Fibroblast of pulmonary artery (primary cell): ENCODE measurements at regions not wholly inside any gene's neighbourhood (a gene's known extent, or its start where the extent isn't known, plus 50 kb on each side); places are given as distances from the start of the nearest gene placed in this dataset.

Experiments
- DNase-seq: peaks from one replicate; pipeline ENCODE4 v3.0.0-alpha.2; 2010; ENCODE audit warnings: low read depth
- H3K4me3 ChIP-seq: replicated peaks from 2 replicates; pipeline ENCODE4 v1.5.1; 2011; ENCODE audit warnings: low read depth, mild to moderate bottlenecking, control low read depth, low read length, moderate library complexity
- CTCF ChIP-seq: IDR thresholded peaks from 2 replicates; pipeline ENCODE4 v1.5.1; 2011; ENCODE audit warnings: mild to moderate bottlenecking, control low read depth, low read length, inconsistent platforms; ENCODE audit errors: missing control alignments

GRCh38 chr19:29098863-29099481 lies 114.0 kb downstream of the UQCRFS1 start:
- DNase-seq: peak; percentile 64
- H3K4me3 ChIP-seq: no peak overlapping the region
- no peak for TF ChIP-seq CTCF

- H3K4me3 ChIP-seq: no peak overlapping the region
- DNase-seq: no peak
- TF ChIP-seq CTCF: no peak
Measured at GRCh38 chr19:29098091-29098490, 114.9 kb downstream of the UQCRFS1 start.

GRCh38 chr19:29096896-29097295 lies 116.1 kb downstream of the UQCRFS1 start:
- no peak for DNase-seq
- TF ChIP-seq CTCF: no peak
- no peak overlapping the region for H3K4me3 ChIP-seq

DNA sequence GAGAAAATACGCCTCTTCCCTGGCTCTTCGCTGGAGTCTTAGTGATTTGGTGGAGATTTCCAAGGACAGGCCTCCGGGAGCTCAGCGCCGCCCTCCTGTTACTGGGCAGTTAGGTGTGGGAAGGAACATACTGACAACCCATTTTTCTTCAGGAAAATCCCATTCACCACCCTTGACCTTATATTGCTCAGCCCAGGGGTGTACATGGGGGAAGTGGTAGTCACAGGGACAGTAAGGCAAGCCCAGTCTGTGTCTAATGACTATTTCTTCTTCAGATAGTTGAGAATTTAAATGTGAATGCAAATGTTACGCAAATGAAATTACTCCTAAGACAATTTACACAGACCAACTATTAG lies 119.4 kb downstream of the UQCRFS1 start:
- H3K4me3 ChIP-seq: no peak overlapping the region
- no peak for DNase-seq
- no peak for TF ChIP-seq CTCF

DNA sequence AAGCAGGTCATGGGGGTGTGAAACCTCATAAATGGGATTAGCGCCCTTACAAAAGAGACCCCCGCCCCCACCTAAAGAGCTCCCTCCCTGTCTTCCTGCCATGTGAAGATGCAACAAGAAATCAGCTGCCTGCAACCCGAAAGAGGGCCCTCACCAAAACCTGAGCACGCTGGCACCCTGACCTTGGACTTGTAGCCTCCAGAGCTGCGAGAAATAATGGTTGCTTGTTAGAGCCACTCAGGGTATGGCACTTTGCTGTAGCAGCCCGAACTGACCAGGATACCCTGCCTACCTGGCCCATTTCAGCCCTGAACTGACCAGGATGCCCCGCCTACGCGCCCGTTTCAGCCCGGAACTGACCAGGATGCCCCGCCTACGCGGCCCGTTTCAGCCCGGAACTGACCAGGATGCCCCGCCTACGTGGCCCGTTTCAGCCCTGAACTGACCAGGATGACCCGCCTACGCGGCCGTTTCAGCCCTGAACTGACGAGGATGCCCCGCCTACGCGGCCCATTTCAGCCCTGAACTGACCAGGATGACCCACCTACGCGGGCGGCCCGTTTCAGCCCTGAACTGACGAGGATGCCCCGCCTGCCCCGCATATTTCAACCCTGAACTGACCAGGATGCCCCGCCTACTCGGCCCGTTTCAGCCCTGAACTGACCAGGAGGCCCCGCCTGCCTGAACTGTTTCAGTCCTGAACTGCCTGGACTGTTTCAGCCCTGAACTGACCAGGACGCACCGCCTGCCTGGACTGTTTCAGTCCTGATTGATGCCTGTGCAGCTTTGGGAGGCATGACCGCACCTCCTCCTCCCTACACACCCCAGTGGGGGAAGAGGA lies 120.0 kb downstream of the UQCRFS1 start:
- no peak for TF ChIP-seq CTCF
- no peak for DNase-seq
- H3K4me3 ChIP-seq: no peak overlapping the region

- DNase-seq: no peak
- H3K4me3 ChIP-seq: no peak overlapping the region
- TF ChIP-seq CTCF: no peak
Measured at GRCh38 chr19:29090783-29091526, 122.0 kb downstream of the UQCRFS1 start.
